NCI-H524 (cell line): ENCODE measurements at regions not wholly inside any gene's neighbourhood (a gene's known extent, or its start where the extent isn't known, plus 50 kb on each side); places are given as distances from the start of the nearest gene placed in this dataset.
"Not testable (repeated sequence)": the region's sequence is repeated elsewhere in the genome, so short reads cannot be mapped to it uniquely, and the experiment has no call there.

ENCODE experiments used
- DNase-seq, 2 experiments: peaks; one replicate each; lab custom pipeline; 2025; lab: John Stamatoyannopoulos, UW

- DNase-seq: no peak
These were observed 313.8 kb downstream of the S1PR1 start for GRCh38 chr1:101550581-101550980.

DNA sequence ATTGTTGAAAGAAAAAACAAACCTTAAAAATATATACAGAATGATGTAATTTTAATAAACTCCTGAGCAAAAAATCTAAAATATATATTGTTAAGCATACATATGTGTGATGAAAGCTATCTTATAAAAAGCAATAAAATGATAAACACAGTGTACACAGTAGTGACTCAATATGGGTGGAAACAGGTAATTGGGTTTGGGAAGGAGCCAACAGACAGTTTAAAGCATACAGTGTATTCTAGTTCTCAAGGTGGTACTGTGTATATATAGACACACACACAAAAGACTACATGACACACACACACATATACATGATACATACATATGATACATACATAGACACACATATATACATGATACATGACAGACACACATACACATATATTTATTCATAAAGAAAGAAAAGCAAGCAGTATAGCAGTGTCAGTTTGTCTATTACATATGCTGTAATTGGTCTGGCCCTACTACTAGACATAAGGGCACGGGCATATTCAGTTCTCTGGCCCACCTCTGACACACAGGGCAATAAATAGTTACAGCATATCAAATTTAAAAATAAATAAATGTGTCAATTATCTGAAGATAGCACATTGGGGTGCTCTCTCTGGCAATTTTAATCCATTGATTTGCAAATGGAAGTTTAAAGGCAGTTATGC is 330.2 kb downstream of the S1PR1 start:
- no peak for DNase-seq

GRCh38 chr1:101567582-101568189 is 330.9 kb downstream of the S1PR1 start:
- peak; percentile 9 to 26 for DNase-seq

DNA sequence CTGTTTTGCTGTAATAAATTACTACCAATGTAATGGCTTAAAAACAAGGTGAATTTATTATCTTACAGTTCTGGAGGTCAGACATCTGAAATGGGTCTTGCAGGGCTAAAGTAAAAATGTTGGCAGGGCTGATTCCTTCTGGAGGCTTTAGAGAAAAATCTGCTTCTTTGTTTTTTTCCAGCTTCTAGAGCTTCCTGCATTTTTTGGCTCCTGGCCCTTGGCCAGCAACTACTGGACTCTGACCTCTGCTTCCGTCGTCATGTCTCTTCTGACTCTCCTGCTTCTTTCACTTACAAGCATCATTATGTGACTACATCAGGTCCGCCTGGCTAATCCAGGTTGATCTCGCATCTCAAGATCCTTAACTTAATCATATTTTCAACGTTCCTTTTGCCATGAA is 350.9 kb downstream of the S1PR1 start:
- DNase-seq: no peak

- DNase-seq: no peak
These were observed 351.9 kb downstream of the S1PR1 start for GRCh38 chr1:101588677-101589076.

DNA sequence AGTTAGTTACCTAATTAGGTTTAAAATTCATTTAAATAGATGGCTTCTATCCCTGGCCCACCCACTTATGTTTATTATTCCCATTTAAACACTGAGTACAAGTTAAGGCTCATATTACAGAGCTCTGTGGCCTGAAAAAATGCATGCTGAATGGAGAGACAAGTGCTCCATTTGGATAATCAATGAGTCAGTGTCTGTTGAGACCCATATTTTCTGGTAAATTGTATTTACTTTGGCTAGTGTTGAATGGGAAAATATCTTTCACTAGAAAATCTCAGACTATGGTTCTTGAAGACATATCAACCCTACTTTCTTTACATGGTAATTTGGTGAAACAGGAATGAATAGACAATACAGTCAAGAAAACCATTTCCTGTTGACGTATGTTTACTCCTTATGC is 356.0 kb downstream of the S1PR1 start:
- DNase-seq: no peak

GRCh38 chr1:101595881-101596374 is 359.1 kb downstream of the S1PR1 start:
- no peak for DNase-seq

DNA sequence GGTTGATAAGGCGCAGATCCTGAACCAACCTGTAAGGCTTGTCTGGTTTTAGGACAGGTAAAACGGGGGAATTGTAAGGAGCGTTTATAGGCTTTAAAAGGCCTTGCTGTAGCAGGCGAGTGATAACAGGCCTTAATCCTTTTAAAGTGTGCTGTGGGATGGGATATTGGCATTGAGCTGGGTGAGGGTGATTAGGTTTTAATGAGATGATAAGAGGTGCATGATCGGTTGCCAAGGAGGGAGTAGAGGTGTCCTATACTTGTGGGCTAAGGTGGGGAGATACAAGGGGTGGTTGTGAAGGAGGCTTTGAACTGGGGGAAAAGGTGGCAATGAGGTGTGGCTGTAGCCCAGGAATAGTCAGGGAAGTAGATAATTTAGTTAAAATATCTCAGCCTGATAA is 363.8 kb downstream of the S1PR1 start:
- not testable (repeated sequence) for DNase-seq

GRCh38 chr1:101603726-101604125 is 366.9 kb downstream of the S1PR1 start:
- no peak for DNase-seq

DNA sequence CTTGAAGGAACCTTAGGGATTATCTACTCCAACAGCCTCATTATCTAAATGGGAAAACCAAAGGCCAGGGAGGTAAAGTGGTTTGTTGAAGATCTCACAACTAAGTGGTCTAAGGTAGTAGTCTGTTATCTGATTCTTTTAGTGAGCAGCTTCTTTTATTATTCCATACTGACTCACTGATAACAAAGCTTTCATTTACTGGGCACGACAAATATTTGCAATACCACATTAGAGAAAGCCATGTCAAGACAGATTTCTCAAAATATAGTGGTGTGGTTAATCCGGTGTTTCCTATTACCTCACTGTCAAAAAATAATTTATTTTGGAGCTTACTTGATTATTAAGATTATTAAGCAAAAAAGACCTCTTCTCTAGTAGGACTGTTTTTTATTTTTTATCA is 369.1 kb downstream of the S1PR1 start:
- DNase-seq: no peak

GRCh38 chr1:101613546-101613945 is 376.7 kb downstream of the S1PR1 start:
- DNase-seq: no peak

DNA sequence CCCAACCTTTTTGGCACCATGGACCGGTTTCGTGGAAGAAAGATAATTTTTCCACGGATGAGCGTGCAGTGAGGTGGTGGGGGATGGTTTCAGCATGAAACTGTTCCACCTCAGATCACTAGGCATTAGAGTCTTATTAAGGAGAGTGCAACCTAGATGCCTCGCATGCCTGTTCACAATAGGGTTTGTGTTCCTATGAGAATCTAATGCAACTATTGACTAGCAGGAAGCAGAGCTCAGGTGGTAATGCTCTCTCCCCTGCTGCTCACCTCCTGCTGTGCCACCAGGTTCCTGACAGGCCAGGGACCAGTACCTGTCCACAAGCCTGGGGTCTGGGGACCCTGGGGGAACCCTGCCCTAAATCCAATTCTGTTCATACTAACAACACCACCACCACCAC is 377.8 kb downstream of the OLFM3 start:
- no peak for DNase-seq

GRCh38 chr1:101632548-101633272 is 364.0 kb downstream of the OLFM3 start:
- no peak for DNase-seq

DNA sequence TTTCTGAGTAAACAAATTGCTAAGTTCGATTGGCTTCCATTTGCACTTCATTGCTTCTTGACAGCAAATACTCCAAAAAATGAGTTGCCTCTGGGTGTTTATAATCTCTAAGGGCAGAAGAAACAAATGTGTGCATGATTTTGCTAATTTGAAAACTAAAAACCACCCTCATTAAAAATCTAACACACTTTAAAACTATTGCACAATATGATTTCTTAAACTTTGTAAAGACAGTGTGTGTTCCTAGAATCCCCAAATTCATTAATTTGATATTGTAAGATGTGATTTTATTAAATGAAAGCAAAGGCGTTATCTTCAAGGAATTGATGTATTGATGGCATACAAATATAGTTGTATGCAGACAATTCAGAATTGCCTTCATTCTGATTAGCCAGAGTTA is 350.9 kb downstream of the OLFM3 start:
- no peak for DNase-seq

DNA sequence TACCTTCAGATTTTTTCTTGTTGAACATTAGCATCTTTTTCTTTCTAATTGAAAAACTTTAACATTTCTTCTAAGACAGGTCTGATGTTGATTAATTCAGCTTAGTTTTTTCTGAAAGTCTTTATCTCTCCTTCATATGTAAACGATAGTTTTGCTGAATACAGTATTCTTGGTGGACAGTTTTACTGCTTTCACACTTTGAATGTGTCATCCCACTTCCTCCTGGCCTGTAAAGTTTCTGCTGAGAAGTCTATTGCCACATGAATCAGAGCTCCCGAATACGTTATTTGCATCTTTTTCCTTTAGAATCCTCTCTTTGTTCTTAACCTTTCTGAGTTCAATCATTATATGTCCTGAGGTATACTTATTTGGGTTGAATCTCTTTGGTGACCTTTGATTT is 344.2 kb downstream of the OLFM3 start:
- DNase-seq: no peak

- DNase-seq: peak; percentile 21 to 27
These were observed 343.2 kb downstream of the OLFM3 start for GRCh38 chr1:101653482-101653946.

- DNase-seq: no peak
These were observed 332.0 kb downstream of the OLFM3 start for GRCh38 chr1:101664726-101665125.

DNA sequence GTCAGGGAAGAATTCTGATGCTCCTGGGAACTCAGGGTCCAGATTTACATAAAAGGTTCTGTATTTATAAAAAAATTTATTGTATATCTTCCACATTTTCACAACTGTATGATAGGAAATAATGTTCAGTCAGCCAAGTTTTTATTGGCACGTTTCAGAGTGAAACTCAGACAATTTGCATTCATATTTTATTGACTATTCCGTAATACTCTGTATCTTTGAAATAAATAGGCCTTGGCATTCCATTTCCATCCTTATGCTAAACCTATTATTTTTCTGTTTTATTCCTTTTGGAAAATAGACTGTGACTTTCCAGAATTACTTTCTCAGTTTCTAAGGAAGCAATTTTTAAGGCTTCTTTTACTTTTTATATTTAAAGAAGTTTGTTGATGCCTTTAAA is 329.0 kb downstream of the OLFM3 start:
- DNase-seq: no peak

DNA sequence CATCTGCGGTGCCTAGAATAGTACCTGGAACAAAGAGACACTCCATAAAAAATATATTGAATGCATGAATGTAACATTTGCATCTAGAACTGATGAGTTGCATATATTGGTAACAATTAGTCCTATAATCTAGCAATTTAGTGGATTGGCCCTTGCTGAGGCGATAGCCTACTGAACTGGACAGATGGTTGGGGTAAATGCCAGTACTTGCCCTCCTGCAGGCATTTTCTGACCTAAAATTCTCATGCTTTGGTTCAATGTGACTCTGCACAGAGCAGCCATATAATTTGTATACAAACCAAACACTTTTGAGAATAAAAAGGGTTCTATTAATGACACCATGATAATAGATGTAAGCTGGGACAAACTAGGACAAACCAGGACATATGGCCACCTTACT is 313.6 kb downstream of the OLFM3 start:
- no peak for DNase-seq

DNA sequence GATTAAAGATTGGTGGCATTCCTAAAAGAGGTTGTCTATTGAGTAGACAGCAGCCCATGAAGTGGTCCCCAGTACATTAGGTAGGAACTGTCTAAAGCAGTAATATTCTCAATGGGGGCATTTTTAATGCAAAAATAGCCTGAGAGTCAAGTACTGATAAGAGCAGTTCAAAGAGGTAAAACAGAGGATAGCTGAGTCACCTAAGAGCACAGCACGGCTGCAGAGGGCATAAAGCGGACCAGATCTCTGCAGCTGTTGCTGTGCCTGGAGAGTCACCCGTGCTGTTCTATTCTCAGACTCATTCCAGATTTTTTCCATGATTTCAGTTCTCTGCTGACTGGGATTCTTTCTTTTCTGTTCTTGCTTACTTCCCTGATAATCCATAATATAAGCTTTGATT is 313.2 kb downstream of the OLFM3 start:
- no peak for DNase-seq

- peak in 1 of 2 experiments; percentile 2 for DNase-seq
These were observed 299.7 kb downstream of the OLFM3 start for GRCh38 chr1:101697072-101697471.

GRCh38 chr1:101698681-101699080 is 298.0 kb downstream of the OLFM3 start:
- DNase-seq: no peak

DNA sequence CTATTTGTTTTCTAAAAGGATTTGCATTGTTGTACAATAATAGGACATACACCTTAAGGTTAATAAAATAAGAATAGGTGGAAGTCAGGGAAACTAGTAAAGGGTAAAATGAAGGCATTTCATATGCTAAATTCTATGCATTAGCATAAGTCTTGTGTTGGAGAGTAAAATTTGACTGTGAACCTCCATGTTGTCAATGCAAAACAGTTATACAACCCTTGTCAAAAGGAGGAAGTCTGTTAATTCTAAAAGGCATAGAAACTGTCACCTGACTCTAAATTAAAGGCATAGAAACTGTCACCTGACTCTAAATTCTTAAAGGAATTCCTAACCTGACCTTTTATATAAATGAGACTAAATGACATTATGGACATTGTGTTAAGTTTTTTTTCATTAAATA is 291.8 kb downstream of the OLFM3 start:
- DNase-seq: no peak
